IMR-90 (cell line): ENCODE measurements at regions not wholly inside any gene's neighbourhood (a gene's known extent, or its start where the extent isn't known, plus 50 kb on each side); places are given as distances from the start of the nearest gene placed in this dataset.

Source experiments
- ATAC-seq: fragments of 200-7000 bp; cut with Tn5 transposase; 2 replicates; pipeline ENCODE4 v1.9.1; 2020; ENCODE audit warnings: low read depth, mild to moderate bottlenecking, moderate library complexity
- BruUV-seq: library from RNA; stranded (reverse); fragments of 400-500 nt; replicated peaks from 2 replicates; lab custom pipeline; 2021; lab: Mats Ljungman, UMichigan
- CTCF ChIA-PET: fragments of 300-600 bp; formaldehyde crosslinking; extraction: SDS; loops from one replicate; lab custom pipeline; 2021; ENCODE audit warnings: antibody characterized with exemption; lab: Yijun Ruan, JAX
- POLR2A ChIA-PET: fragments of 300-600 bp; sonication (Branson Sonifier 250); formaldehyde crosslinking; loops from one replicate; lab custom pipeline; 2022; ENCODE audit warnings: antibody characterized with exemption; ENCODE audit not compliant: unreplicated experiment; lab: Charles Lee
- DNase-seq: peaks from one replicate; pipeline ENCODE4 v3.0.0; 2013
- H2AFZ ChIP-seq: replicated peaks from 2 replicates; pipeline ENCODE3; 2013; ENCODE audit warnings: low read length, mild to moderate bottlenecking; ENCODE audit not compliant: poor library complexity
- H2AK5ac ChIP-seq: 2 replicates; pipeline ENCODE4 v1.6.1; 2013; ENCODE audit warnings: low read depth, low read length, inconsistent platforms
- H2AK9ac ChIP-seq: replicated peaks from 2 replicates; pipeline ENCODE3; 2013; ENCODE audit warnings: mild to moderate bottlenecking, low read depth, low read length, moderate library complexity; ENCODE audit not compliant: poor library complexity
- H2BK120ac ChIP-seq: 2 replicates; pipeline ENCODE4 v1.6.1; 2013; ENCODE audit warnings: low read depth, low read length, inconsistent platforms
- H2BK15ac ChIP-seq: 3 replicates; pipeline ENCODE4 v1.6.1; 2013; ENCODE audit warnings: low read depth, low read length, inconsistent platforms
- H2BK20ac ChIP-seq: 2 replicates; pipeline ENCODE4 v1.6.1; 2013; ENCODE audit warnings: low read depth, mild to moderate bottlenecking, inconsistent platforms, low read length, moderate library complexity
- H2BK5ac ChIP-seq: 2 replicates; pipeline ENCODE4 v1.6.1; 2013; ENCODE audit warnings: mild to moderate bottlenecking, low read depth, low read length, inconsistent platforms; ENCODE audit not compliant: poor library complexity, severe bottlenecking
- H3K14ac ChIP-seq: replicated peaks from 2 replicates; pipeline ENCODE4 v1.6.1; 2013; ENCODE audit warnings: low read depth, low read length, inconsistent platforms
- H3K18ac ChIP-seq: 2 replicates; pipeline ENCODE4 v1.6.1; 2013; ENCODE audit warnings: low read depth, low read length, control low read depth
- H3K23ac ChIP-seq: 2 replicates; pipeline ENCODE4 v1.6.1; 2013; ENCODE audit warnings: low read depth, low read length, inconsistent platforms
- H3K27ac ChIP-seq: 2 replicates; pipeline ENCODE4 v1.5.1; 2013; ENCODE audit warnings: mild to moderate bottlenecking, control low read depth, low read length; ENCODE audit not compliant: insufficient read depth
- H3K27me3 ChIP-seq: 2 replicates; pipeline ENCODE4 v1.6.1; 2013; ENCODE audit warnings: low read length; ENCODE audit not compliant: control insufficient read depth, insufficient read depth
- H3K36me3 ChIP-seq: 2 replicates; pipeline ENCODE4 v1.6.1; 2013; ENCODE audit warnings: low read length, mixed read lengths; ENCODE audit not compliant: control insufficient read depth, insufficient read depth
- H3K4ac ChIP-seq: 2 replicates; pipeline ENCODE4 v1.6.1; 2013; ENCODE audit warnings: low read depth, low read length, inconsistent platforms
- H3K4me1 ChIP-seq: 2 replicates; pipeline ENCODE4 v1.6.1; 2013; ENCODE audit warnings: low read length, mixed read lengths; ENCODE audit not compliant: control insufficient read depth, insufficient read depth
- H3K4me2 ChIP-seq: 2 replicates; pipeline ENCODE4 v1.6.1; 2013; ENCODE audit warnings: low read depth, mild to moderate bottlenecking, control low read depth, low read length, moderate library complexity
- H3K4me3 ChIP-seq: 2 replicates; pipeline ENCODE4 v1.5.1; 2013; ENCODE audit warnings: low read depth, mild to moderate bottlenecking, control low read depth, low read length, moderate library complexity; ENCODE audit not compliant: insufficient read depth
- H3K56ac ChIP-seq: 2 replicates; pipeline ENCODE4 v1.6.1; 2013; ENCODE audit warnings: low read length, inconsistent platforms; ENCODE audit not compliant: insufficient read depth; ENCODE audit errors: extremely low read depth
- H3K79me1 ChIP-seq, 2 experiments: 2 replicates each; pipeline ENCODE4 v1.6.1; 2013; ENCODE audit warnings: low read length in 2 of 2, inconsistent platforms in 1 of 2, low read depth in 1 of 2
- H3K9ac ChIP-seq: 2 replicates; pipeline ENCODE4 v1.6.1; 2013; ENCODE audit warnings: low read depth, low read length, control low read depth
- H3K9me1 ChIP-seq: 2 replicates; pipeline ENCODE4 v1.6.1; 2013; ENCODE audit warnings: low read length, inconsistent platforms; ENCODE audit not compliant: insufficient read depth
- H3K9me3 ChIP-seq: 2 replicates; pipeline ENCODE4 v1.6.1; 2013; ENCODE audit warnings: low read length; ENCODE audit not compliant: control insufficient read depth, insufficient read depth
- H4K20me1 ChIP-seq: 2 replicates; pipeline ENCODE4 v1.6.1; 2013; ENCODE audit warnings: low read length, inconsistent platforms; ENCODE audit not compliant: insufficient read depth
- H4K5ac ChIP-seq: 2 replicates; pipeline ENCODE4 v1.6.1; 2013; ENCODE audit warnings: mild to moderate bottlenecking, low read depth, low read length, control low read depth
- H4K8ac ChIP-seq, 2 experiments: 2 replicates each; pipeline ENCODE4 v1.6.1; 2013; ENCODE audit warnings: low read depth in 2 of 2, low read length in 2 of 2, control low read depth in 1 of 2, inconsistent platforms in 1 of 2
- H4K91ac ChIP-seq: 2 replicates; pipeline ENCODE4 v1.6.1; 2013; ENCODE audit warnings: low read depth, low read length, inconsistent platforms; ENCODE audit not compliant: insufficient read depth
- CTCF ChIP-seq: conservative IDR thresholded peaks from 2 replicates; pipeline ENCODE4 v1.5.1; 2012; ENCODE audit warnings: mild to moderate bottlenecking, low read depth, low read length, improper control_type of control experiment
- ELK1 ChIP-seq: fragments of 150-350 bp; IDR thresholded peaks from 2 replicates; pipeline ENCODE4 v1.6.1; 2016; ENCODE audit warnings: low read depth, mild to moderate bottlenecking, low read length, moderate library complexity, borderline replicate concordance
- MAZ ChIP-seq: IDR thresholded peaks from 2 replicates; pipeline ENCODE4 v1.6.1; 2012; ENCODE audit warnings: low read depth, mild to moderate bottlenecking, low read length, improper control_type of control experiment, moderate library complexity, borderline replicate concordance
- RCOR1 ChIP-seq: IDR thresholded peaks from 2 replicates; pipeline ENCODE4 v1.6.1; 2012; ENCODE audit warnings: mild to moderate bottlenecking, low read length, improper control_type of control experiment; ENCODE audit not compliant: insufficient replicate concordance
- RFX5 ChIP-seq: IDR thresholded peaks from 2 replicates; pipeline ENCODE4 v1.8.0; 2012; ENCODE audit warnings: low read depth, mild to moderate bottlenecking, low read length, moderate library complexity
- SMC3 ChIP-seq: fragments of 150-350 bp; IDR thresholded peaks from 2 replicates; pipeline ENCODE4 v1.6.1; 2016; ENCODE audit warnings: low read depth, mild to moderate bottlenecking, antibody characterized with exemption, low read length, moderate library complexity
- USF2 ChIP-seq: fragments of 150-350 bp; IDR thresholded peaks from 2 replicates; pipeline ENCODE4 v1.6.1; 2017; ENCODE audit warnings: mild to moderate bottlenecking, antibody characterized with exemption, low read length, low read depth
- WGBS, 2 experiments: methylation state at CpG; one replicate each; pipeline versions ENCODE4 v1.1.5 to v1.1.7; 2013; ENCODE audit warnings: missing lambda C conversion rate in 2 of 2; ENCODE audit not compliant: insufficient read length in 1 of 2; ENCODE audit errors: extremely low coverage in 2 of 2; 5-methylcytosine and 5-hydroxymethylcytosine counted together
- dilution Hi-C: fragments of 300-500 bp; cut with HindIII; formaldehyde crosslinking; loops from one replicate; pipeline ENCODE4 v1.14.3; 2018; ENCODE audit warnings: low sequenced_read_pairs; ENCODE audit not compliant: unreplicated experiment
- in situ Hi-C: fragments of 300-500 bp; cut with MboI; formaldehyde crosslinking; loops from 3 replicates; pipeline ENCODE4 v1.14.3; 2019; ENCODE audit warnings: low sequenced_read_pairs, inconsistent platforms, mixed read lengths
- intact Hi-C: fragments of 100-400 bp; cut with micrococcal nuclease; formaldehyde crosslinking; loops from 2 replicates; pipeline ENCODE4 v1.10.0; 2022

GRCh38 chr12:86551146-86551571 lies 295.0 kb upstream of the MGAT4C start:
- WGBS, 2 experiments, result 67% methylated on average over 1 of the region's 1 CpG; no CpG with 5 or more reads in 1 of the 2 experiments
- no peak for ATAC-seq
- no peak overlapping the region for H3K18ac ChIP-seq
- H4K5ac ChIP-seq, result no peak overlapping the region
- H3K4me1 ChIP-seq, result no peaks in the 10 kb centered on the region
- H3K4ac ChIP-seq, result no peak overlapping the region
- no peak overlapping the region for H3K4me3 ChIP-seq
- H2BK15ac ChIP-seq, result no peak overlapping the region
- no TSS peak for BruUV-seq
- no peaks in the 10 kb centered on the region for H3K9me3 ChIP-seq
- H3K36me3 ChIP-seq, result no peaks in the 10 kb centered on the region
- H3K9me1 ChIP-seq, result no peaks in the 10 kb centered on the region
- ChIA-PET POLR2A (no interaction called here), CTCF (no interaction called here)
- no peaks in the 10 kb centered on the region for H3K79me1 ChIP-seq
- no peak for DNase-seq
- H3K27me3 ChIP-seq, result no peaks in the 10 kb centered on the region
- H3K23ac ChIP-seq, result no peak overlapping the region
- no peaks in the 10 kb centered on the region for H4K20me1 ChIP-seq
- intact Hi-C loops (no loop called here), in situ Hi-C loops (no loop called here), dilution Hi-C loops (no loop called here)
- no peak overlapping the region for H3K14ac ChIP-seq
- no peak overlapping the region for H2AFZ ChIP-seq
- H2BK120ac ChIP-seq, result no peak overlapping the region
- H2AK5ac ChIP-seq, result no peak overlapping the region
- H2BK20ac ChIP-seq, result no peak overlapping the region
- no peak overlapping the region for H3K56ac ChIP-seq
- H2BK5ac ChIP-seq, result no peak overlapping the region
- H2AK9ac ChIP-seq, result no peak overlapping the region
- H4K8ac ChIP-seq, result no peak overlapping the region
- H3K4me2 ChIP-seq, result no peak overlapping the region
- no peak overlapping the region for H4K91ac ChIP-seq
- no peak for TF ChIP-seq ELK1
- TF ChIP-seq CTCF, result no peak
- no peak for TF ChIP-seq SMC3
- no peak for TF ChIP-seq RCOR1
- no peak for TF ChIP-seq RFX5
- TF ChIP-seq MAZ, result no peak
- no peak for TF ChIP-seq USF2
- no peak overlapping the region for H3K9ac ChIP-seq
- no peak overlapping the region for H3K27ac ChIP-seq
